IMR-90 (cell line): ENCODE measurements at regions not wholly inside any gene's neighbourhood (a gene's known extent, or its start where the extent isn't known, plus 50 kb on each side); places are given as distances from the start of the nearest gene placed in this dataset.

Experiments
- CEBPB ChIP-seq: IDR thresholded peaks from 2 replicates; pipeline ENCODE4 v1.6.1; 2012; ENCODE audit warnings: low read depth, low read length, improper control_type of control experiment
- MAFK ChIP-seq: IDR thresholded peaks from 2 replicates; pipeline ENCODE4 v1.6.1; 2012; ENCODE audit warnings: low read depth, low read length, improper control_type of control experiment
- MAZ ChIP-seq: IDR thresholded peaks from 2 replicates; pipeline ENCODE4 v1.6.1; 2012; ENCODE audit warnings: low read depth, mild to moderate bottlenecking, low read length, improper control_type of control experiment, moderate library complexity, borderline replicate concordance
- MXI1 ChIP-seq: IDR thresholded peaks from 2 replicates; pipeline ENCODE4 v1.6.1; 2012; ENCODE audit warnings: low read depth, mild to moderate bottlenecking, low read length, moderate library complexity, borderline replicate concordance
- POLR2A ChIP-seq: IDR thresholded peaks from 2 replicates; pipeline ENCODE4 v1.6.1; 2012; ENCODE audit warnings: mild to moderate bottlenecking, low read depth, low read length
- RAD21 ChIP-seq: IDR thresholded peaks from 2 replicates; pipeline ENCODE4 v1.6.1; 2012; ENCODE audit warnings: low read length, improper control_type of control experiment
- RCOR1 ChIP-seq: IDR thresholded peaks from 2 replicates; pipeline ENCODE4 v1.6.1; 2012; ENCODE audit warnings: mild to moderate bottlenecking, low read length, improper control_type of control experiment; ENCODE audit not compliant: insufficient replicate concordance
- TF ChIP-seq, protein P1 (sequence below): conservative IDR thresholded peaks from 2 replicates; pipeline ENCODE4 v1.5.1; 2012; ENCODE audit warnings: mild to moderate bottlenecking, low read depth, low read length, improper control_type of control experiment
- TF ChIP-seq, protein P2 (sequence below): fragments of 150-350 bp; IDR thresholded peaks from 2 replicates; pipeline ENCODE4 v1.6.1; 2017; ENCODE audit warnings: mild to moderate bottlenecking, antibody characterized with exemption, low read length, low read depth

DNA sequence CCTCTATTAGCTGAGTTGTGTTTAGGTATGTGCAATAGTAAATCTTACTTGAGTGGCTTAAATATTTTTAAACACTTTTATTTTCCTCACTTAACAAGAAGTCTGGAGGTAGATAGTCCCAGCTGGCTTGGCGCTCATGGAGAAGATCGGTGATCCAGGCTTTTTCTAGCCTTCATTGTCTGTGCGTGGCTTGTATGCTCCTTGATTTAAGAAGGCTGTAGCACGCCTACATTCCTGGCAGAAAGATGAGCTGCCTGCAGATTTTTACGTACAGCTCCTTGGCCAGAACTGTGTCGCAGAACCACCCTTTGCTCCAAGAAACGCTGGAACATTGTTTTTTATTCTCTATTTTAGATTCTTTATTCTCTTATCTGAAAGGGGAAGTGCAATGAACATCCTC, 284.1 kb downstream of the KIF20B start:
- TF ChIP-seq CEBPB (no peak), POLR2A (no peak), MAFK (no peak), RCOR1 (no peak), RAD21 (no peak), MXI1 (no peak), MAZ (no peak)
- TF ChIP-seq, protein P1, sequence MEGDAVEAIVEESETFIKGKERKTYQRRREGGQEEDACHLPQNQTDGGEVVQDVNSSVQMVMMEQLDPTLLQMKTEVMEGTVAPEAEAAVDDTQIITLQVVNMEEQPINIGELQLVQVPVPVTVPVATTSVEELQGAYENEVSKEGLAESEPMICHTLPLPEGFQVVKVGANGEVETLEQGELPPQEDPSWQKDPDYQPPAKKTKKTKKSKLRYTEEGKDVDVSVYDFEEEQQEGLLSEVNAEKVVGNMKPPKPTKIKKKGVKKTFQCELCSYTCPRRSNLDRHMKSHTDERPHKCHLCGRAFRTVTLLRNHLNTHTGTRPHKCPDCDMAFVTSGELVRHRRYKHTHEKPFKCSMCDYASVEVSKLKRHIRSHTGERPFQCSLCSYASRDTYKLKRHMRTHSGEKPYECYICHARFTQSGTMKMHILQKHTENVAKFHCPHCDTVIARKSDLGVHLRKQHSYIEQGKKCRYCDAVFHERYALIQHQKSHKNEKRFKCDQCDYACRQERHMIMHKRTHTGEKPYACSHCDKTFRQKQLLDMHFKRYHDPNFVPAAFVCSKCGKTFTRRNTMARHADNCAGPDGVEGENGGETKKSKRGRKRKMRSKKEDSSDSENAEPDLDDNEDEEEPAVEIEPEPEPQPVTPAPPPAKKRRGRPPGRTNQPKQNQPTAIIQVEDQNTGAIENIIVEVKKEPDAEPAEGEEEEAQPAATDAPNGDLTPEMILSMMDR = no peak
- TF ChIP-seq, protein P2, sequence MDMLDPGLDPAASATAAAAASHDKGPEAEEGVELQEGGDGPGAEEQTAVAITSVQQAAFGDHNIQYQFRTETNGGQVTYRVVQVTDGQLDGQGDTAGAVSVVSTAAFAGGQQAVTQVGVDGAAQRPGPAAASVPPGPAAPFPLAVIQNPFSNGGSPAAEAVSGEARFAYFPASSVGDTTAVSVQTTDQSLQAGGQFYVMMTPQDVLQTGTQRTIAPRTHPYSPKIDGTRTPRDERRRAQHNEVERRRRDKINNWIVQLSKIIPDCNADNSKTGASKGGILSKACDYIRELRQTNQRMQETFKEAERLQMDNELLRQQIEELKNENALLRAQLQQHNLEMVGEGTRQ = no peak
